Neuronal stem cell (in vitro differentiated cells): ENCODE measurements at regions not wholly inside any gene's neighbourhood (a gene's known extent, or its start where the extent isn't known, plus 50 kb on each side); places are given as distances from the start of the nearest gene placed in this dataset.

Source experiments
- DNase-seq: peaks from one replicate; pipeline ENCODE4 v3.0.0-alpha.2; 2013; ENCODE audit warnings: low spot score
- H2AFZ ChIP-seq: one replicate; pipeline ENCODE4 v1.6.1; 2013; ENCODE audit warnings: mild to moderate bottlenecking, low read length, inconsistent platforms
- H2AK5ac ChIP-seq: 2 replicates; pipeline ENCODE4 v1.6.1; 2013; ENCODE audit warnings: low read depth, mild to moderate bottlenecking, inconsistent platforms, low read length, moderate library complexity, mixed read lengths
- H2BK120ac ChIP-seq: 2 replicates; pipeline ENCODE4 v1.6.1; 2013; ENCODE audit warnings: low read depth, mild to moderate bottlenecking, inconsistent platforms, low read length, moderate library complexity, mixed read lengths
- H2BK12ac ChIP-seq: one replicate; pipeline ENCODE4 v1.6.1; 2013; ENCODE audit warnings: low read length, inconsistent platforms
- H2BK15ac ChIP-seq: 2 replicates; pipeline ENCODE4 v1.6.1; 2013; ENCODE audit warnings: mild to moderate bottlenecking, low read length, inconsistent platforms, mixed read lengths
- H2BK5ac ChIP-seq: one replicate; pipeline ENCODE4 v1.6.1; 2013; ENCODE audit warnings: inconsistent platforms, mild to moderate bottlenecking, low read length, moderate library complexity
- H3K14ac ChIP-seq: one replicate; pipeline ENCODE4 v1.6.1; 2013; ENCODE audit warnings: low read length, inconsistent platforms
- H3K18ac ChIP-seq: 2 replicates; pipeline ENCODE4 v1.6.1; 2013; ENCODE audit warnings: low read length, inconsistent platforms
- H3K23ac ChIP-seq: 2 replicates; pipeline ENCODE4 v1.6.1; 2013; ENCODE audit warnings: low read depth, mild to moderate bottlenecking, mixed read lengths, low read length, inconsistent platforms; ENCODE audit not compliant: poor library complexity
- H3K27ac ChIP-seq: replicated peaks from 3 replicates; pipeline ENCODE4 v1.5.1; 2013; ENCODE audit warnings: low read length, inconsistent platforms
- H3K27me3 ChIP-seq, 3 experiments: 2 replicates each; pipeline ENCODE4 v1.6.1; 2013; ENCODE audit warnings: low read length in 3 of 3, mild to moderate bottlenecking in 2 of 3, inconsistent platforms in 1 of 3, low read depth in 1 of 3, mixed read lengths in 1 of 3, moderate library complexity in 1 of 3; ENCODE audit not compliant: control insufficient read depth in 3 of 3, insufficient read depth in 3 of 3
- H3K36me3 ChIP-seq, 2 donors: replicated peaks in 1 of 2; 2 replicates each; pipeline ENCODE4 v1.6.1; 2013; ENCODE audit warnings: low read length in 2 of 2; ENCODE audit not compliant: control insufficient read depth in 2 of 2, insufficient read depth in 2 of 2
- H3K4ac ChIP-seq: 2 replicates; pipeline ENCODE4 v1.6.1; 2013; ENCODE audit warnings: inconsistent platforms, mild to moderate bottlenecking, low read length, moderate library complexity
- H3K4me1 ChIP-seq, 2 donors: 1 replicate in 1 of 2; 2 replicates in 1 of 2; pipeline ENCODE4 v1.6.1; 2013; ENCODE audit warnings: low read length in 2 of 2, low read depth in 1 of 2; ENCODE audit not compliant: control insufficient read depth in 2 of 2, insufficient read depth in 1 of 2
- H3K4me2 ChIP-seq: one replicate; pipeline ENCODE4 v1.6.1; 2013; ENCODE audit warnings: mild to moderate bottlenecking, low read length, inconsistent platforms; ENCODE audit not compliant: insufficient read depth, poor library complexity, severe bottlenecking
- H3K4me3 ChIP-seq, 2 donors: 2 replicates each; pipeline ENCODE4 v1.5.1; 2013; ENCODE audit warnings: low read length in 2 of 2, mild to moderate bottlenecking in 2 of 2, inconsistent platforms in 1 of 2, moderate library complexity in 1 of 2
- H3K79me1 ChIP-seq: one replicate; pipeline ENCODE4 v1.6.1; 2013; ENCODE audit warnings: low read depth, mild to moderate bottlenecking, inconsistent platforms, low read length, moderate library complexity
- H3K9ac ChIP-seq: one replicate; pipeline ENCODE4 v1.6.1; 2013; ENCODE audit warnings: mild to moderate bottlenecking, low read depth, low read length, inconsistent platforms; ENCODE audit not compliant: poor library complexity
- H3K9me3 ChIP-seq, 2 donors: replicated peaks in 1 of 2; 2 replicates each; pipeline versions ENCODE3 to v1.6.1; 2013; ENCODE audit warnings: low read length in 2 of 2, mild to moderate bottlenecking in 2 of 2, inconsistent platforms in 1 of 2, low read depth in 1 of 2, mixed read lengths in 1 of 2, moderate library complexity in 1 of 2; ENCODE audit not compliant: control insufficient read depth in 2 of 2, insufficient read depth in 1 of 2
- H4K8ac ChIP-seq: one replicate; pipeline ENCODE4 v1.6.1; 2013; ENCODE audit warnings: low read depth, mild to moderate bottlenecking, inconsistent platforms, low read length, moderate library complexity
- H4K91ac ChIP-seq: one replicate; pipeline ENCODE4 v1.6.1; 2013; ENCODE audit warnings: low read length, low read depth, mild to moderate bottlenecking, inconsistent platforms; ENCODE audit not compliant: poor library complexity
- WGBS, 2 donors: extraction: QIAGEN DNeasy Blood & Tissue Kit; methylation state at CpG; one replicate each; pipeline ENCODE4 v1.1.7; 2013; ENCODE audit warnings: missing lambda C conversion rate in 2 of 2, mixed read lengths in 1 of 2; ENCODE audit not compliant: insufficient read length in 2 of 2, insufficient replicate concordance in 1 of 2; ENCODE audit errors: extremely low coverage in 2 of 2; 5-methylcytosine and 5-hydroxymethylcytosine counted together

DNA sequence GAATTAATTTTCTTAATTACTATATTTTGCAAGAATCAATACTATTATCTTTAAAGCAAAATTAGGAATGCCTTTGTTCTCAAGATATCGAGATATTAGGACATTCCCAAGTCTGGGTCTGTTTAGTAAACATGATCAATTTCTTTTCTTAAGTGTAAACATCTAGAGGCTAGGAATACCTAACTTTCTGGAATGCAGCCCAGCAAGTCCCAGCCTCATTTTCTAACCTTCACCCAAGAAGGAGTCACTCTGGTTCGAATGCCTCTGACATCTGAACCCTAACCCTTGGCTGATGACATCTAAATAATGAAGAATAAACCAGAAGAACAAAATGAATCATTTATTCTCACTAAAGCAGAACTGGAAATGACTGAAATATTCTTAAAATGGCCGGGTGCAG, 297.5 kb upstream of the IRX3 start:
- H3K27ac ChIP-seq: no peak overlapping the region
- no peak for DNase-seq
- no peak overlapping the region for H3K18ac ChIP-seq

DNA sequence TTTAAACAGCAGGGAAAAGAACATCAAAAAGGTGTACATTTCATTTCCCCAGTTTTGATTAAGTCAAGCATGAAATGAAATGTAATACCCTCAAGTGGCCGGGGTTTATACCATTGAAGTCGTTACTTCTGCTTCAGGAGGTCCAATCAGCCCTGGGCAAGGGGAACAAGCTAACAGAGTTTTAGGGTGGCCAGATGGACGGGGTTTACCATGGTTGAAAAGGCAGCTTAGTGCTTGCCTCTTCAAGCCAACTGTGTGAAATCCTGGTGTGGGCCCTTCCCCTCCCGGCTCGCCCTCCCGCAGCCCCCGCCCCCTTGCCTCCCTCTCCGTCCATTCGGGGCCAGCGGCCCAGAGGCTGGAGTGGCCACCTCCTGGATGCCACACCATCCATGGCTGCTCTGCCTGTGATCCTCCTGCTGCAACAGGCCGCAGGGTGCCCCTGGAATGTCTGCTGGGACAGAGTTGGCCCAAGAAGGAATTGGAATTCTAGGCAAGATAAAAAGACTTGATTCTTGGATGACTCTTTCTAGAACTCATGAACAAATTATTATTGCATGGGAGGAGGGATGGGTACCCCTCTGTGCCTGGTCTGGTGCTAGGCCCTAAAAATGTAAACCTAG, 296.2 kb upstream of the IRX3 start:
- H3K9ac ChIP-seq: no peak overlapping the region
- no peak overlapping the region for H2BK5ac ChIP-seq
- H2AK5ac ChIP-seq: no peak overlapping the region
- H3K27me3 ChIP-seq: peaks cover 0 to 80% (median 10%) of the 10 kb centered on the region in 3 experiments
- no peak overlapping the region for H3K4me2 ChIP-seq
- H3K27ac ChIP-seq: no peak overlapping the region
- DNase-seq: peak; percentile 88
- no peaks in the 10 kb centered on the region for H3K36me3 ChIP-seq
- H3K4me3 ChIP-seq: no peak overlapping the region
- no peak overlapping the region for H4K8ac ChIP-seq
- no peak overlapping the region for H3K4ac ChIP-seq
- no peak overlapping the region for H3K23ac ChIP-seq
- H3K14ac ChIP-seq: no peak overlapping the region
- peaks cover 13 to 31% of the 10 kb centered on the region in 2 donors for H3K4me1 ChIP-seq
- H3K18ac ChIP-seq: no peak overlapping the region
- H2BK15ac ChIP-seq: no peak overlapping the region
- no peak overlapping the region for H2BK120ac ChIP-seq
- H2AFZ ChIP-seq: peak overlapping the region; percentile 72
- no CpG with 5 or more reads among the region's 11 CpGs for WGBS, 2 donors
- no peaks in the 10 kb centered on the region for H3K79me1 ChIP-seq
- H3K9me3 ChIP-seq: peaks cover 2 to 5% of the 10 kb centered on the region in 2 donors
- H2BK12ac ChIP-seq: no peak overlapping the region
- H4K91ac ChIP-seq: no peak overlapping the region

More for the DNA sequence above, 297.5 kb upstream of the IRX3 start:
- Histone ChIP-seq H2BK12ac (no peak overlapping the region), H3K23ac (no peak overlapping the region), H3K79me1 (no peaks in the 10 kb centered on the region), H3K9ac (no peak overlapping the region), H4K8ac (no peak overlapping the region), H3K14ac (no peak overlapping the region), H3K4me2 (no peak overlapping the region), H3K9me3 (peaks cover 2 to 5% of the 10 kb centered on the region in 2 donors), H2AFZ (no peak overlapping the region), H2BK120ac (no peak overlapping the region), H3K4me3 (no peak overlapping the region), H2BK15ac (no peak overlapping the region), H2AK5ac (no peak overlapping the region), H3K4me1 (peaks cover 11 to 23% of the 10 kb centered on the region in 2 donors), H3K4ac (no peak overlapping the region), H2BK5ac (no peak overlapping the region), H3K27me3 (peaks cover 0 to 79% (median 10%) of the 10 kb centered on the region in 3 experiments), H4K91ac (no peak overlapping the region), H3K36me3 (no peaks in the 10 kb centered on the region)
- WGBS, 2 donors: no CpG with 5 or more reads among the region's 3 CpGs

DNA sequence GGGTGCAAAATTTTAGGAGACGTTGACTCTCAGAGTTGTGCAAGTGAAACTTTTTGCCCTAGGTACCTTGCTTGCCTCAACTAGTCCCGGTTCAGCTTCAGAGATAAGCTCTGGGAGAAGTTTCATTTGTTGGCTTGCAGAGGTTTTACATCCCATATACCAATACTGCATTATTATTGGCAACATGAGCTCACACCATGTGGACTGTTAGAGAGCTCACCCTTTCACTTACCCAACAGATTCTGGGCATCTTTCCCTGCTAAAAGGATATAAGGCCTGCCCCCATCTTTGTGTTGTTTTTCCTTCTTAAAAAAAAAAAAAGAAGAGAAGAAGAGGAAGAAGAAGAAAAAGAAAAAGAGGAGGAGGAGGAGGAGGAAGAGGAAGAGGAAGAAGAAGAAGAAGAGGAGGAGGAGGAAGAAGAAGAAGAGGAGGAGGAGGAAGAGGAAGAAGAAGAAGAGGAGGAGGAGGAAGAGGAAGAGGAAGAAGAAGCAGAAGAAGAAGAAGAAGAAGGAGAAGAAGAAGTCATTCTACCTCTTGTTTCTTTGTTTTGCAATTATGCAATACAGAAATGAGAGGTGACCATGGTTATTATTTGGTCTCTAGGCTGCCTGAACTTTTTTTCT, 292.6 kb upstream of the IRX3 start:
- DNase-seq: no peak
- Histone ChIP-seq H3K23ac (no peak overlapping the region), H3K9me3 (peaks cover 2 to 5% of the 10 kb centered on the region in 2 donors), H3K4me2 (no peak overlapping the region), H2AK5ac (no peak overlapping the region), H3K4ac (no peak overlapping the region), H2BK120ac (no peak overlapping the region), H3K18ac (no peak overlapping the region), H2BK12ac (no peak overlapping the region), H3K4me1 (peaks cover 7 to 35% of the 10 kb centered on the region in 2 donors), H3K4me3 (no peak overlapping the region), H2AFZ (no peak overlapping the region), H3K27ac (no peak overlapping the region), H3K27me3 (peaks cover 0 to 69% (median 0%) of the 10 kb centered on the region in 3 experiments), H4K91ac (no peak overlapping the region), H3K79me1 (no peaks in the 10 kb centered on the region), H3K36me3 (no peaks in the 10 kb centered on the region), H3K9ac (no peak overlapping the region), H2BK5ac (no peak overlapping the region), H3K14ac (no peak overlapping the region), H2BK15ac (no peak overlapping the region), H4K8ac (no peak overlapping the region)
- no CpG with 5 or more reads among the region's 2 CpGs for WGBS, 2 donors

DNA sequence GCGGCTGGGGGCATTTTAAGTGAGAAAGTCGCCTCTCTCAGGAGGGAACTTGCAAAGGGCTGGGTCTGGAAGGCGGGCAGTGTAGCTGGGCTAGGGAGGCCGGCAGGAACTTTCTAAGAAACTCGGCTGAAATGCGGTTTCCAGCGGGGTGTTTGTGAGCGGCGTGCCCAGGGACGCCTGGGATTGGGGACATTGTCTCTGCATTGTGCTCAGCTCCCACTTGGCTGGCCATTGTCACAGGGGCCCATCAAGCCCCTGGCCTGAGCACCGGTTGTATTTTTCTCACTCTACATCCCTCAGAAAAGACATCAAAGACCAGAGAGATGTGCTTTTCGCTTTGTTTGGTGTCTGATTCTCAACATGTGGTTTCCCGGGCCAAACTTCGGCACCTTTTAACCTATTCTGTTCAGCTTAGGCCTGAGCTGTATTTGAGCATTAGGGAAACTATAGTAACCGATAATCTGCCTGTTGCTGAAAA, 291.1 kb upstream of the IRX3 start:
- H3K27me3 ChIP-seq: peaks cover 0 to 59% (median 0%) of the 10 kb centered on the region in 3 experiments
- H2BK12ac ChIP-seq: no peak overlapping the region
- WGBS, 2 donors: no CpG with 5 or more reads among the region's 15 CpGs
- peaks cover 2 to 5% of the 10 kb centered on the region in 2 donors for H3K9me3 ChIP-seq
- H4K91ac ChIP-seq: no peak overlapping the region
- no peak overlapping the region for H3K14ac ChIP-seq
- DNase-seq: no peak
- peak overlapping the region; percentile 33 for H3K4me2 ChIP-seq
- no peak overlapping the region for H3K9ac ChIP-seq
- H2BK120ac ChIP-seq: no peak overlapping the region
- H2AK5ac ChIP-seq: no peak overlapping the region
- no peak overlapping the region for H3K23ac ChIP-seq
- H3K4ac ChIP-seq: no peak overlapping the region
- H2BK15ac ChIP-seq: no peak overlapping the region
- no peaks in the 10 kb centered on the region for H3K36me3 ChIP-seq
- no peak overlapping the region for H2BK5ac ChIP-seq
- H3K4me3 ChIP-seq: peak overlapping the region in 1 of 2 donors; percentile 33
- H3K18ac ChIP-seq: no peak overlapping the region
- no peak overlapping the region for H4K8ac ChIP-seq
- no peaks in the 10 kb centered on the region for H3K79me1 ChIP-seq
- peaks cover 4 to 29% of the 10 kb centered on the region in 2 donors for H3K4me1 ChIP-seq
- peak overlapping the region; percentile 80 for H2AFZ ChIP-seq
- no peak overlapping the region for H3K27ac ChIP-seq
